ENCODE measurements at regions not wholly inside any gene's neighbourhood (a gene's known extent, or its start where the extent isn't known, plus 50 kb on each side); places are given as distances from the start of the nearest gene placed in this dataset.

GRCh38 chr10:118457824-118458428 is 115.8 kb upstream of the FAM204A start:
- Histone ChIP-seq H2AFZ (ENCODE audit: low read length) (no peak overlapping the region), H2BK15ac (ENCODE audit: low read depth, low read length) (no peak overlapping the region), H2BK120ac (ENCODE audit: low read depth, low read length, poor library complexity, severe bottlenecking) (no peak overlapping the region), H3K4me1 (ENCODE audit: insufficient read depth, low read length) (no peaks in the 10 kb centered on the region), H4K8ac (replicated peaks; ENCODE audit: insufficient read length, low read depth, low read length) (no peak overlapping the region), H3K27me3 (ENCODE audit: insufficient read depth, low read length) (no peaks in the 10 kb centered on the region), H4K5ac (ENCODE audit: insufficient read length, low read depth, low read length) (no peak overlapping the region), H3K9ac (ENCODE audit: extremely low read depth, insufficient read length, low read length) (no peak overlapping the region), H3K23me2 (ENCODE audit: insufficient read length, low read depth, low read length, poor library complexity, severe bottlenecking) (no peaks in the 10 kb centered on the region), H2BK12ac (ENCODE audit: insufficient read length, low read depth, low read length) (no peak overlapping the region), H4K91ac (ENCODE audit: insufficient read length, low read depth, low read length) (no peak overlapping the region), H4K20me1 (ENCODE audit: control insufficient read depth, insufficient read depth, insufficient read length) (no peaks in the 10 kb centered on the region), H3K23ac (ENCODE audit: insufficient read length, low read depth, low read length) (no peak overlapping the region), H3K56ac (ENCODE audit: insufficient read length, low read depth, low read length) (no peak overlapping the region), H3K79me1 (ENCODE audit: insufficient read depth, low read depth, low read length, poor library complexity, severe bottlenecking) (no peaks in the 10 kb centered on the region), H3K79me2 (ENCODE audit: insufficient read depth, low read length) (no peaks in the 10 kb centered on the region), H2BK20ac (ENCODE audit: low read depth, low read length, poor library complexity, severe bottlenecking) (no peak overlapping the region), H3T11ph (ENCODE audit: low read length) (no peak overlapping the region), H3K27ac (ENCODE audit: insufficient read length, low read depth, low read length) (no peak overlapping the region), H3K9me3 (ENCODE audit: control insufficient read depth, low read depth, low read length) (no peaks in the 10 kb centered on the region), H3K4me2 (ENCODE audit: insufficient read depth, insufficient read length, low read length) (no peak overlapping the region), H3K18ac (ENCODE audit: insufficient read length, low read depth, low read length) (no peak overlapping the region), H3K14ac (ENCODE audit: insufficient read depth, low read length) (no peak overlapping the region), H3K4ac (ENCODE audit: low read depth, low read length) (no peak overlapping the region), H2BK5ac (ENCODE audit: insufficient read length, low read length) (no peak overlapping the region), H2AK5ac (ENCODE audit: insufficient read length, low read length) (no peak overlapping the region)
- Mint-ChIP-seq H3K27me3 (ENCODE audit: low read depth) (peaks cover 7% of the 10 kb centered on the region; the same call in 1 of the 2 replicates), H3K4me3 (no peak overlapping the region), H3K4me1 (peaks cover 0 to 12% of the 10 kb centered on the region in 2 experiments; a peak in 2 of 4 replicates), H3K9me3 (no peaks in the 10 kb centered on the region), H3K36me3 (ENCODE audit: insufficient read depth in 1 of 3, low read depth in 3 of 3) (no peaks in the 10 kb centered on the region), H3K27ac (no peak overlapping the region)
- DNase-seq: no peak
- TF ChIP-seq CTCF (conservative IDR thresholded peaks at IDR 0.05): no peak
